Umbilical cord (tissue), 1 donor: ENCODE measurements at regions not wholly inside any gene's neighbourhood (a gene's known extent, or its start where the extent isn't known, plus 50 kb on each side); places are given as distances from the start of the nearest gene placed in this dataset.
"Not testable (repeated sequence)": the region's sequence is repeated elsewhere in the genome, so short reads cannot be mapped to it uniquely, and the experiment has no call there.

Experiments
- DNase-seq: peaks from one replicate; pipeline ENCODE4 v3.0.0-alpha.2; 2015; ENCODE audit warnings: low spot score

DNA sequence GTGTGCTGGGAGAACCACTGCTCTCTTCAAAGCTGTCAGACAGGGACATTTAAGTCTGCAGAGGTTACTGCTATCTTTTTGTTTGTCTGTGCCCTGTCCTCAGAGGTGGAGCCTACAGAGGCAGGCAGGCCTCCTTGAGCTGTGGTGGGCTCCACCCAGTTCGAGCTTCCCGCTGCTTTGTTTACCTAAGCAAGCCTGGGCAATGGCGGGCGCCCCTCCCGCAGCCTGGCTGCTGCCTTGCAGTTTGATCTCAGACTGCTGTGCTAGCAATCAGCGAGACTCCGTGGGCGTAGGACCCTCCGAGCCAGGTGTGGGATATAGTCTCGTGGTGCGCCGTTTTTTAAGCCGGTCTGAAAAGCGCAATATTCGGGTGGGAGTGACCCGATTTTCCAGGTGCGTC lies 164.0 kb downstream of the HRH4 start:
- DNase-seq = not testable (repeated sequence)

DNA sequence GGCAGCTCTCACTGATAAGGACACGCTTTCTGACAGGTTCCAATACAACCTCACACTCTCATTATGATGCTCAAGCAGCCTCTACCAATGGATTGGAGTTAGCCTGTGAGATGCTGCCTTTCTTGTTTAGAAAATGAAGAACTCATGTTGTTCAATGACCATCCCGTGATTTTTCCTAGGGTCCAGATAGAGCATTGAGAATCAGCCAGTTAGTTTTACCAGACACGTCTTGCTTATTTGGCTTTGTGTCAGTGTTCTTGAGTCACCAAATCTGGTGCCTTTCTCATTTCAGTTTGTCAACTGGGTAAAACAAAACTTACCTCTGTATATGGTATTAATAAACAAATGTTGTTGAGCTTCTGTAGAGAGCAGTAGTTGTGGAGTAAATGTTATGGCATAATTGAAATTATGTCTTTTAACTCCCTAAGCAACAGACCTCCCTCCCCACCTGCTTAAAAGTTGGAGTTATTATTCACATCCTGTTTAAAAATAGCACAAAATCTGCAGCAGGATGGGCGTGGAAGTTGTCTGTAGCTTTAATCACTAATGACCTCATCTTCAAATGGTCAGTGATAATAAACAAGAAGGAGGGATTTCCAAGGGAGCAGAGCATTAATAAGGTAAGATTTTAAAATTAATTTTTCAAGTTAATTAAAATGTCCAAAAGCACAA lies 167.3 kb downstream of the HRH4 start:
- peak; percentile 28 for DNase-seq

DNA sequence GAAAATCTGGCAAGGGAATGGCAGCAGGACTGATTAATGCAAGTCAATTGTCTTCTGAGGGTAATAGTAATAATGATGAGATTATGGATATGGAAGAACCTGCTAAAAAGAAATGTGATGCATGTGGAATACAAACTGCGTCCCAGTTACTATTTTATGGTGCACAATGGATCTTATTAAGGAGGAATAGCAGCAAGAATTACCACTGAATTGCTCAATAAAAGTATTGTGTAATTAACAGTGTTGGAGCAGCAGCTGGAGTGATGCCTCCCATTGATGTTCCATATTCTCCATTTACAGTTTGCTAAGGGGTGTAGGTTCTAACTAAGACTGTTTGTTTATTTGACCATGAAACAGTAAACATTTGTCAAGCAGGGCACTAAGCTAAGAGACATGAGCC lies 167.9 kb downstream of the HRH4 start:
- DNase-seq = no peak

DNA sequence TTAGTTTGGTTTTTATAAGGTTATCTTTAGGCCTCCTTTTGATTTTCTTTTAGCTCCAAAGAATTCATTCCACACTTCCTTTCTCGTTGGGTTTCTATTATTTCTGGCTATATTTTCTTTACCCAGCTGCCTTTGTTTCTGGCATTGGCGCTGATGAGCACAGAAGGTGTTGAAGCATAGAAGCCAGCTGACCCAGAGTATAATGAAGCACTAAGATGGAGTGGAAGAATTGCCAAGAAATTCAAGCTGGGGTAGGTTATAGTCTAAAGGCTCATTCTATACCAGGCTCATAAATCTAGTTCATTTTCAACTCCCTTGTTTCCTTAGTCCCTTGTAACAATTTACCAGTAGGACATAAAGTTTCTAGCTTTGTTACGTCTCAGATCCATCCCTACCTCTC lies 169.5 kb downstream of the HRH4 start:
- no peak for DNase-seq

DNA sequence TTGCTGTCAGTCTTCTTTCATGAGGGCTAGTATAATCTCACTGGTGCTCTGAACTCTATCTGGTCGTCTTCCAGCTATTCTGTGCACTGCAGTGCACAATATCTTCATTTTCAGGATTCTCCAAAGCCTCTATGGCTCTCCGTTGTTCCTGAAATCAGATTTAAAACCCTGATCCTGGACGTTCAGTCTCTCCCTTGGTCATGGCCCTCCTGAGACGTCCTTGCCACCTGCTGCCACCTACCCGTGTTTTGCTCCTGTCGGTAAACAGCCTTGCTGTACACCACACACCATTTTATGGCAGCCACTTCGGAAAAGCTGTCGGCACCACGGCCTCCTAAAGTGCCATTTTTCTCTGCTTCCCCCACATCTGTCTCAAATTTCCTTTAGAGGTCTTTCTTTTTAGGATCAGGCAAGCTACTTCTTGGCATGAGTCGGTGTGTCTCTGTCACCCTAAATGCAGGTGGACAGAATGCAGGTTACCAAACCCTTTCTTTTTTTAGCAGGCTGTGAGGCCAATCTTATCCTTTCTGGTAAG lies 170.0 kb downstream of the HRH4 start:
- no peak for DNase-seq

DNA sequence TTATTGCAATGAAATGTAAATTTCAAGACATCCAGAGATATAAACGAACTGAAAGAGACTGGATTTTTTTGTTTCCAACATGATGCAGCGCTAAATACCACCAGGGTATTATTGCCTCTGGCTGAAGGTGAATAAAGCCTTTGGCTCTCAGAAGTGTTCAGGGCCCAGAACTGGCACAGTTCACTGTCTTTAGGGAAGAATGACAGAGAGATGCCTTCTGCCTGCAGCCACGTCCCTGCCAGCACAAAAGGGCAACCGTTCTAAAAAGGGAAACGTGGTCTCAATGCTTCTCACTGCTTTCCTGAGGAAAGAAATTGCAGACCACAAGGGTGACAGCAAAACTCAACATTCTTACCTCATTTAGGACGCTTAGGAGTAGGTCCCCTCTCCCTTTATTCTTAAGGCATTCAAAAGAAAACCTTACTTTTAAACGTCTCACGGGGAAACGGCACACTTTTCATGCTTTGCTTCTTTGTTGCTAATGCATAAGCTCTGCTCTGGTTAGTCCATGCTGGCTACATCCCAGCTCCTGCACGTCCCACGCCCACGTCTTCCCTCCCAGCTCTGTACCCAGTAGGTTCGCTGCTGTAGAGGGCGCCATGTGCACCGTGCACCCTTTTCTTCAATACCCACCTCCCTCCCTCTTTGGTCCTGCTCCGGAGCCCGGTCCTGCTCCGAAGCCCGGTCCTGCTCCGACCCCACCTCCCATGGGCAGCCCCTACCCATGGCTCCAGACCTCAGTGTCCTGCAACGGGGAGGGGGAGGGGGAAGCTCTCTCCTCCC lies 171.0 kb downstream of the HRH4 start:
- peak; percentile 21 for DNase-seq

DNA sequence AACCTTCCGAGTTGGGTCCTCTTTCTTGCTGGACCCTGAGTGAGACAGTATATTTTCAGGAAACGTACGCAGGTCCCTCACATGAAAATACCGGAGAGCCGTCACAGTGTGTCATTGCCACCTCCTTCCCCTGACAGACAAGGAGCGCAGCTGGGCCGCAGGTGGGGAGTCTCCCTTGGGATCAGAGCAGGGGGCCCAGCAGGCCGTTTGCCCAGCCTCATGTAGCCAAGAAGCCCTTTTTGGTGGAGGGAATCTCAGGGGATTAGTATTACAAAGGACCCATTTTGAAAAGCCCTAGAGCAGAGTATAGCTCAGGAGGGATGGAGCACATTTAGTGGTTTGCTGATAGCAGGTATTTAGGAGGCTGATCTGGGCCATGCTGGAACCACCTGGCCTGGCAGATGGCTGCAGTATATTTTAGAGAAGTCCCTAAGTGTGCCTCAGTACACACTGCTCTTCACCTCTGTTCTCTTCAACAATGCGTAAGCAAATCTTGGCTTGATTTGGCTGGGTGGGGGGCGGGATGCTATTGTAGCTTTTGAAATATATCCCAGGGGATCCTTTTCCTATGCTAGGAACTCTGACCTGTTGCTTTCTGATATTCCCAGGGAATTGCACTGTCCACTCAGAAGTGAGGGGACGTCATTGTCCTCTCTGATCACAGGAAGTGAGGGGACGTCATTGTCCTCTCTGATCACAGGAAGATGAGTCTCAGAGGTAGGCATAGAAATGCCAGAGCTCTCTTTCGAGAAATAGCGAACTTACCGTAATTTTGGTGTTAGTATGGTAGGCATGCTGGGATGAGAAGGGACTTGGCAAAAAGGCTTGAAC lies 171.9 kb downstream of the HRH4 start:
- no peak for DNase-seq

DNA sequence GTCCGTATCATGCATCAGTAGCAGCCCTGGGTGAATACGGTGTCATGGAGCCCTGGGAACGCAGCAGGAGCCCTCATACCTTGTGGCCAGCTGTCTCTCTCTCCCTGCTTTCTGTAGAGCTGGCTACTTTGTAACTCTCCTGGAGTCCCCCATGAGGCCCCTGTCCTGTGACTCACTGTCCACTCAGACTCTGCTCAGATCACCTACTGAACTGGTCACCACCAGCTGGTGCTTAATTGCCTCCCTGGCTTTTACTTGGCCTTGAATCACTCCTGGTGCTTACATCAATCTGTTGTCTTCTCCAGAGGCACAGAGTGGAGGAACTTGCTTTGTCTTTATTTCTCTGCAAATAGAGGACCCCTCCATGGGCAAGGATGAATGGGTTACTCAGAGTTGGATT lies 172.7 kb downstream of the HRH4 start:
- DNase-seq = no peak

DNA sequence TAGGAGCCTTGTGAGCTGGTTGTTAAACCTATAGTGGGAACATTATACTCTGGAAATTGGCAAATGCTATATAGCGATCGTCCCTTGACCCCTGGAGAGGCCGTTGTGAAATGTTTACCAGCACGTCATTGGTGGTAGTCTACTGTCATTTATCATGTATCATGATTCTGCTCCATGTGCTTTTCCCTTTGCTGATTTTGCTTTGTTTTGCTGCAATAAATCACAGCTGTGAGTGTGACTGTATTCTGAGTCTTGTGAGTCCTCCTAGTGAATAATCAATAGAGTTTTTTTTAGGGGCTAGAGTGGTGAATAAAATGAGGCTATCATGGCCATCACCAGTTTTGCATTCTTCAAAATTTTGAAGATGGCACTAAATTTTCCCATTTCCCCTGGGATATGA lies 189.1 kb downstream of the HRH4 start:
- no peak for DNase-seq

DNA sequence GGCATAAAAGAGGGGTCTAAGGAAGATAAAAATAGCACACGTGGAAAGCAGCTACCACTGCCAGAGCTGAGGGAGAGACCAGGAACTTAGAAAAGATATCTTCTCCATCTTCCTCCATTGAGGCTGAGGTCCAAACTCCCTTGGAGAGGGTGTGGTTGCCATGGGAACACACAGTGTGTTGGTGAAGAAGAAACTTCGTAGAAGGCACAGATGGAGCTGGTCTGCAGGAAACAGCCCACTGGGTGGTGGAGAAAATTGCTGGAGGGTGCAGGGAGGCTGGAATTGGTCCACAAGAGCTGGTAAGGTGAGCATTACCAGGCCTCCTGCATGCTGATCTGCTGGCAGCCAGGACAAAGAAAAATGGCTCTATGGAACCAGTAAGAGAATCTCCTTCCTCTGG lies 191.0 kb downstream of the HRH4 start:
- no peak for DNase-seq

DNA sequence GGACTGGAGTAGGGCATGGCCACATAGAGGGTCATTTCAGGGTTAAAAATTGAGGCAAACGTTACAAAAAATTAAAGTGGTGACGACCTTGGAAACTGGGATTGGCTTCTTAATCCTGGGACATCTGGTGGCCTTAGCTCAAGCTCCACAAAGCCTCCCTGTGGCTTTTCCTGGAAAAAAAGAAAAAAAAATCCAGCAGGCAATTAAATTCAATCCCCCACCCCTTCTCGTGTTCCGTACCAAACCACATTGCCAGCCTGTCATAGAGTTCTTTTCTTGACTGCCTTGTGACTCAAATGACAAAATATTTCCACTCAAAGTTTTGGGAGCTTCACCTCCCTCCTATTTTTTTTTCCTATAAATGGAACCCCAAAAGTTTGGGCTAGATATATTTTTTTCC lies 195.6 kb downstream of the HRH4 start:
- peak; percentile 63 for DNase-seq

DNA sequence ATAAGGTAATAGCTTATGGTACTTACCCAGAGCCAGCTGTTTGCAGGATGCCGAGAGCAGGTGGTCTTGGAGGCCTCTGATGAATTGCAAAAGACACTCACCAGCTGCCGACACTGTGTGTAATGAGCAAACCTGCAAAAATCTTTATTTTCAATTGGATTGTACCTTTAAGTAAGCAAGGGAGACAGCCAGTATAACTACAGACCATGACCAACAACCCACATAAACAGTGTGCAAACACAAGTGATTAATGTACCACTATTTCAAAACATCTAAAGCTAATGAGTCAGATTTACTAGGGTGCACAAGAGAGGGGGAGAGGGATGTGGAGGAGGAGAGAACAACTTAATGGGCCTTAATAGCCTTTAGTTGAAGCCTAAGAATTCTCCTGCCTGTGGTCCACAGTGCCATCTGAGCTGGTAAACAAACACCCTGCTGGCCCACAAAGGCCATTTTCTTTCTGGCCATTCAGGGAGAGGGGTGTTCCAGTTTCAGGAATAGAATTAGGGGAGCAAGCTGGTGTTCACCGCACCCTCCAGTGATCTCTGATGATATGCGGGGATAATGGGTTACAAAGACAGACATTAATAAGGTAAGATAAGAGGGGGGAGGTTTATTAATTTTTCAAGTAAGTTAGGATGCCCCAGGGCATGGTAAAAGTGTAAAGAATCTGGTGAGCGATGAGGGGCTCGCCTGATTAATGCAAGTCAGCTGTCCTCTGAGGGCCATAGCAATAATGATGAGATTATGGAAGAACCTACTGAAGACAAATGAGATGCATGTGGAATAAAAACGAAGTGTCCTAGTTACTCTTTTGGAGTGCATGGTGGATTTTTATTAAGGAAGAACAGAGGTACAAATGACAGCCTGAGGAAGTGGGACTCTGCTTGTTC lies 196.4 kb downstream of the HRH4 start:
- DNase-seq = no peak

DNA sequence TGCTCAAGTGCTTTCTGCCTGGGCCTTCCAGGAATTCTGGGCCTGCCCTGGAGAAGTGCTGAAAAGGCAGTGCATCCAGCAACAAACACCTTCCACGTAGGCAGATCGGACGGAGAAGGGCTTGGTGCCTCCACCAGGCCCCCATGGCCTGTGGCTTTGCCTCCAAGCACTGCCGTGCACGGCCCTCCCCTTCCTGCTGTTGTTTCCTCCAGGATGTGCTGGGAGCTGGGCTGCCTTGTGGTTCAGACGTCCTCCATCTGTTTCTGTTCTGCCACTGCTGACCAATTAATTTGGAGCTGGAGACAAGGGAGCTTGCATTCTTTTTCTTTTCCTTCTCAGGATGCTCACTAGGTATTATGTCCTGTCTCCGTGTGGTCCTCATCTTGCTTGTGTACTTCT lies 197.0 kb downstream of the HRH4 start:
- DNase-seq = no peak

DNA sequence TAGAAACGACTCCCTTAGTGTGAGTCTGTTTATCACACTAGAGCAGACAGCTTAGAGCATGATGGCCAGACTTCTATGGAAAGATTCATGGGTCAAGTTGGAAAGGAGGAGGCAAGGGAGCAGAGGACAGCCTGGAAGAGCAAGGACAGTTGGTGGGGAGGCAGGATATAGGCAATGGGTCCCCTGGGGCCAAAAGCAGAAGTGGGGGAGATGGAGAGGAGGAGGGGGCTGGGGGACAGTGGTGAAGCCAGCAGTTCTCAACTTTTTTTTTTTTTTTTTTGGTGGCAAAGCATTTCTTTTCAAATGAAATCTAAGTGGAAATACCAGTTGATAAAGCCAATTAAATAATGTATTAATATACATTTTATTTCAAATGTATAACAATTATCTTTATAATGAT lies 197.9 kb downstream of the HRH4 start:
- DNase-seq = no peak

DNA sequence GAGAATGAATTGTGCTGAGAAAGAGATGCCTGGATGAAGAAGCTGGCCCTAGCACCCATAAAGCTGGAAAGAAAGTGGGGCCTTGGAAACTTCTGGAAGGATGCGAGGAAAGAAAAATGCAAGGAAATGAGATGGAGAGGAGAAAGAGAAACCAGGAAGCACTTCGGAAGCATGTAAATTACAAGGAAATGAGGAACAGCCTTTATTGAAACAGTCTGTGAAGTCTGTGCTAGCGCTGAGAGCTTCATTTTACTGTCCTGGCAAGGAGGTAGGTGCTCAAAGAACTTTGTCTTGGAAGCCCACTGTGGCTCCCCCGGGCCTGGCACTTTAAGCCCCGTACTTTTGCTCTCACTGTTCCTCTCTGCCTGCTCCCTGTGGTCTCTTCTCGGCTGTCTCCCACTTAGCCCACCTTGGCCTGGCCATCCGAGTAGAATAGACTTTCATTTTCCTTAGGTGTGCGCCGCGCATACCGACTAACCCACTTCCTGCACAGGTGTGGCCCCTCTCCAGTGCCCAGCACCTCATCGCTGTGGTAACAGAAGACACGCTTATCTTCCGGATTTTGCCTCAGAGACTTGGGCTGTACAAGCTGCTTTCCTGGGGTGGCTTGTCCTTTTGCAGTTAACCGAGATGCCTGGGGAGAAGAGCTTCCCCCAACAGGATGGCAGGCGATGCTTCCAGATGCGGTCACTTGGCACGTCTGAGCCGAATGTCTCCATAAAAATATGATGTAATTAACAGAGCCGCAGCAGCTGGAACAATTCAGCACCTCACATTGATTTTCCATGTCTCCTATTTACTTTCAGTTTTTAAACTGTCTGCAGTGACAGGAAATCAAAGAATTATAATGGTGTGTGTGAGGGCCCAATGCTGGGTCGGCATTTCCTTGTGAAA lies 199.6 kb downstream of the HRH4 start:
- no peak for DNase-seq

DNA sequence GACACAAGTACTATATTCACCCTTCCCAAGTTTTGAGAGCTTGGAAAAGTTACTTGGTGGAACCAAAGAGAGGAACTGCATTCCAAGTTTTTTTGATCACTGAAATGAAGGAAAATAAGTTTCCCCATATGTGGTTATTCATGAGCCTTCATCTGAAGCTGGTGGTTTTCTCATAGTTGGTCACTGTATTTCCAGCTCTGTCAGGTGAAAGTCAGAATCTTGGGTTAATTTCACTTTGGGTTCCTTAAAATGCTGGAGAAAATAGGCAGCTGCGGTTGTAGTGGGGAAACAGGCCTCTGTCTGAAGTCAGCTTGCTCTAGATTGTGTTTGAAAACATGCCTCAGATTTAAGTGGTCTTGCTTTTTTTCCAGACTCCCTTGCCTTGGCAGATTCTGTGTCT lies 200.5 kb downstream of the HRH4 start:
- DNase-seq = no peak

DNA sequence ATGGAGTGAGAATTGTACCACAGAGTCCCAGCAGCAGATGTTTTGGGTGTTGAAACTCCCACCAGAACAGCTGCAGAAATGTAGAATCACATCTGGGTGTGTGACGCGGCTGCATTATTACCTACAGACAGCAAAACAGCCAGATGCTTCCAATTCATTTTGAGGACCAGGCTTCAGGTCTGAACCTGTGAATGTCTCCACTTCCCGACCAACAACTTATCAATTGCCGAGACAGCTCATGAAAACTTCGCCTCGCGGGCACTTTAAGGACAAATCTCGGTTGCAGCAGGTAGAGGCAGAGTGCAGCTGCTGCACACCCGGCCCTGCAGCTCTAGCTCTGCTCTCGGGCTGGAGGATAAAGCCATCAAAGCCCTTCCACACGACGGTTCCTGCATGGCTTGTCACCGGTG lies 202.0 kb downstream of the HRH4 start:
- peak; percentile 17 for DNase-seq

DNA sequence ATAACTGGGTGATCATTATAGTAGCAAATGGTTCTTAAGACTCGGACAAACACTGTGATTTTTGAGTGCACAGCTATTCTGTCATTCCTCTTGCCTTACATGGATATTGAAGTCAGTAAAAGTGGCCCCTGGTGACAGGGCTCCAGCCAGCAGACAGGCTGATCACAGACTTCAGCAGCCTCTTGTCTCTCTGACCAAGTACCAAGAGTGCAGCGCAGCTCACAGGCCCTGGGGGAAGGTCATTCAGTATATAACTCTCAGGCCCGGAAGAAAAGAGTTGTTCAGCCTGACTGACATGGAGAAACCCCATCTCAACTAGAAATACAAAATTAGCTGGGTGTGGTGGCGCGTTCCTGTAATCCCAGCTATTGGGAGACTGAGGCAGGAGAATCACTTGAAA lies 202.6 kb downstream of the HRH4 start:
- DNase-seq = no peak

DNA sequence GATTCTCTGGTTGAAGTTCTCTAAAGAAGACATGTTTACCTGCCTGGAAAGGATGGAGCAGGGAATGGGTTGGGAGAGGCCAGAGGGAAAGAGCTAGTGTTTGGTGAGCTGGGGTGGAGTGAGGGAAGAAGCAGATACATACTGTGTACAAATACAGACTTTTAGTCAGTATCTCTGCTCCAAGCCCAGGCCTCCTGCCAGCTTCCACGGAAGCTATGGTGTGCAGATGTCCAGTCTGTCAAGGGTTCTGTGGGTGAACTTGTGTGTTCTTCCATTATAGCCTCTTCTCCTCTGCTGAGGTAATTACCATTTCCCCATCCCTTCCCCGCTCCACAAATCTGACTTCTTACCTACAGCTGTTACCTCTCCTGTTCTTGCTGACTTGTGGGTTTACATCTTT lies 208.6 kb downstream of the HRH4 start:
- no peak for DNase-seq

DNA sequence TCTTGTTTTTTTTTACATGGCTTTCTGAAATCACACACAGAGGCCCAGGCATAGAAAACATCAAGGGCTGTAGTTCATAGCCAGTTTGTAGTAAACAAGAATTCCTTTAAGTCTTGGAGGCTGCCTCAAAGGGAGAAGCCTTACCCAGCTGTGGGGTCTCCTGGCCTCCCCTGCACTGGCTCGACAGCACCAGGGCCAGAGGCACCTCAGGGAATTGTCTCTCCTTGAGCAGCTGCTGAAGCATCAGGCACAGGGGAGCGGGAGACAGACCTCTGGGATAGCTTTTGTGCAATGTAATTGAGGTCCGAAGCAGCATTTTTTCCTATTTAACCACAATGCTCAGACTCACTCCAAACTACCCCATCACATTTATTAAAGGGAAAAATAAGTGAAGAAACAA lies 209.1 kb downstream of the HRH4 start:
- no peak for DNase-seq
